AG10803 (cell line): ENCODE measurements at regions not wholly inside any gene's neighbourhood (a gene's known extent, or its start where the extent isn't known, plus 50 kb on each side); places are given as distances from the start of the nearest gene placed in this dataset.

Experiments
- DNase-seq: peaks from one replicate; pipeline ENCODE4 v3.0.0; 2010; ENCODE audit warnings: low read depth
- H3K4me3 ChIP-seq: 2 replicates; pipeline ENCODE4 v1.5.1; 2011; ENCODE audit warnings: mild to moderate bottlenecking, low read length, control low read depth
- TF ChIP-seq, protein P1 (sequence below): conservative IDR thresholded peaks from 2 replicates; pipeline ENCODE4 v1.5.1; 2011; ENCODE audit warnings: mild to moderate bottlenecking, low read length, control low read depth, inconsistent platforms

DNA sequence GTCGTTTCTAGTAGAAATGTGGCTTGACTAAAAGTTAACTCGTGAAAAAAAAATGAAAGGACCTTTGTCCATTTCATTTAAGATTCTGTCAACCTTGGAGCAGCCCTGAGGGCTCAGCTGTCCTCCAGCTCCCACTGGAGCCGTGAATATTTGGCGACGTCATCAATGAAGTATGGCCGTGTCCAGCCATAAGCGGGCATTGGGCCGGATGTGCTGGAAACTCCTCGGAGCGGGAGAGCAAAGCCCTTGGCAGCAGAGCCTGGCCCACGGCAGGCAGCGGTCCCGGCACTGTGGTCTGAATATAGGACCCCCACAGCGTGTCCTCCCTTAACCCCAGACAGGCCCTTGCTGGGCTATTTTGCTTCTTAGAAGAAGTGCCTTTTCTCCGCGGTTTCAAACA is 50.0 kb downstream of the JAKMIP3 start:
- DNase-seq, result peak; percentile 18
- TF ChIP-seq, protein P1, sequence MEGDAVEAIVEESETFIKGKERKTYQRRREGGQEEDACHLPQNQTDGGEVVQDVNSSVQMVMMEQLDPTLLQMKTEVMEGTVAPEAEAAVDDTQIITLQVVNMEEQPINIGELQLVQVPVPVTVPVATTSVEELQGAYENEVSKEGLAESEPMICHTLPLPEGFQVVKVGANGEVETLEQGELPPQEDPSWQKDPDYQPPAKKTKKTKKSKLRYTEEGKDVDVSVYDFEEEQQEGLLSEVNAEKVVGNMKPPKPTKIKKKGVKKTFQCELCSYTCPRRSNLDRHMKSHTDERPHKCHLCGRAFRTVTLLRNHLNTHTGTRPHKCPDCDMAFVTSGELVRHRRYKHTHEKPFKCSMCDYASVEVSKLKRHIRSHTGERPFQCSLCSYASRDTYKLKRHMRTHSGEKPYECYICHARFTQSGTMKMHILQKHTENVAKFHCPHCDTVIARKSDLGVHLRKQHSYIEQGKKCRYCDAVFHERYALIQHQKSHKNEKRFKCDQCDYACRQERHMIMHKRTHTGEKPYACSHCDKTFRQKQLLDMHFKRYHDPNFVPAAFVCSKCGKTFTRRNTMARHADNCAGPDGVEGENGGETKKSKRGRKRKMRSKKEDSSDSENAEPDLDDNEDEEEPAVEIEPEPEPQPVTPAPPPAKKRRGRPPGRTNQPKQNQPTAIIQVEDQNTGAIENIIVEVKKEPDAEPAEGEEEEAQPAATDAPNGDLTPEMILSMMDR, result no peak
- H3K4me3 ChIP-seq, result no peak overlapping the region

DNA sequence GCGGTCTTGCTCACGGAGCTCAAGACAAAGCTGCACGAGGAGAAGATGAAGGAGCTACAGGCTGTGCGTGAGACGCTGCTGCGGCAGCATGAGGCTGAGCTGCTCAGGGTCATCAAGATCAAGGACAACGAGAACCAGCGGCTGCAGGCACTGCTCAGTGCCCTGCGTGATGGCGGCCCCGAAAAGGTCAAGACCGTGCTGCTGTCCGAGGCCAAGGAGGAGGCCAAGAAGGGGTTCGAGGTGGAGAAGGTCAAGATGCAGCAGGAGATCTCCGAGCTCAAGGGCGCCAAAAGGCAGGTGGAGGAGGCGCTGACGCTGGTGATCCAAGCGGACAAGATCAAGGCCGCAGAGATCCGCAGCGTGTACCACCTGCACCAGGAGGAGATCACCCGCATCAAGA is 51.4 kb downstream of the JAKMIP3 start:
- TF ChIP-seq, protein P1, result no peak
- no peak overlapping the region for H3K4me3 ChIP-seq
- no peak for DNase-seq

DNA sequence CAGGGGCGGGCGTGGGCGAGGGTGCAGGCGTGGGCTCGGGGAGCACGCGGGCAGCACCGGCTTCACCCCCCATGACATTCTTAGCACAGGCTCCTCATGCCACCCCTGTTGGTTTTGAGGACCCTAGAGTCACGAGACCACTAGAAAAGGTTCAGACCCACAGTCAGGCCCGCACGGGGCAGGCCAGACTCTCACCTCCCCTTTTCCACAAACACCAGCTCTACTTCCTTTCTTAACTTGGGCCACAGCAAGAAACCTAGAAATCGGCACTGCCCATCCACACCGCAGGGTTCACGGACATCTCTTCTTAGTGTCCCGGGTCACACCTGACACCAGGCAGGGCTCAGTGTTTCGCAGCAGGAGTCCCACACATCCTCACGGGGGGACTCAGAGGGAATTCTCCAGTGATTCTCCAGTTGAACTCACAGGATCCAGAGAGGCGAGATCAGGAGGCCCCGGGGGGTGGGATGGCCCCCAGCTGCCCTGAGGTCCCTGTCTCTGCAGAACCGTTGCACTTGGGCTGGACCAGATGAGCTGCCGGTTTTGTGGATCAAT is 52.0 kb downstream of the JAKMIP3 start:
- no peak for DNase-seq
- H3K4me3 ChIP-seq, result no peak overlapping the region
- TF ChIP-seq, protein P1, result no peak

DNA sequence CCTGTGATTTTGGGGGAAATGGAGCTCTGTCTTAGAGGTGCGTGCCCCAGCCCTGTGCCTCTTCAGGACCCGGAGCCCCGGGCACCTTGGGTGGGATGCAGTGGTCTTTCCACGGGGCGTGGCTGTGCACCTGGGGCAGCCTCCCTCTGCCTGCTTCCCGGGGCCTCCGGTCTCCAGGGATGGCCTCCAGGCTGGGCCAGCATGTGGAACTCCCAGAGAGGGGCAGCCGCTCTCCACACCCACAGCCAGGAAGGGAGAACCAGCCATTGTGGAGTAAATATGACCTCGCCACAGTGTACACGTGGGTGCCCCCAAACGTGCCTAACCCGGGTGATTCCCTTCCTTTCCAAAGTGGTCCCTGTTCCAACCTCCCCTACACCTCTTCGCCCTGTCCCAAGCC is 52.6 kb downstream of the JAKMIP3 start:
- H3K4me3 ChIP-seq, result no peak overlapping the region
- DNase-seq, result no peak
- TF ChIP-seq, protein P1, result no peak

DNA sequence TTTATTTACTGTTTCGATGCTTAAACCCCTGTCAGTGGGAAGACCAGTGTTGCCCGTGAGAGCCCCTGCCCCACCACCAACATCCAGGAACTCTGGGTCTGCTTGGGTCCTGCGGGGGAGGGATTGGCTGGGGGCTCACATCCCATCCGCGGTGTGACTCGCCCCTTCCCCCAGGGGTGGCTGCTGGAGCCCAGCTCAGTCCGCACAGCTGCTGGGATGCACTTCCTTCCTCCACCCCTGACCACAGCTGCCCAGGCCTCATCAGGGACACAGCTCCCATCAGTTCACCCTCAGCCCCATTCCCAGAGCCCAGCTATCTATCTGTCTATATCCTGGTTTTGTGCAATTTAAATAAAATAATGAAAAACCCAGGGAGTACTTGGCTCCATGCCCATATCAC is 54.5 kb downstream of the JAKMIP3 start:
- DNase-seq, result no peak
- TF ChIP-seq, protein P1, result no peak
- no peak overlapping the region for H3K4me3 ChIP-seq

DNA sequence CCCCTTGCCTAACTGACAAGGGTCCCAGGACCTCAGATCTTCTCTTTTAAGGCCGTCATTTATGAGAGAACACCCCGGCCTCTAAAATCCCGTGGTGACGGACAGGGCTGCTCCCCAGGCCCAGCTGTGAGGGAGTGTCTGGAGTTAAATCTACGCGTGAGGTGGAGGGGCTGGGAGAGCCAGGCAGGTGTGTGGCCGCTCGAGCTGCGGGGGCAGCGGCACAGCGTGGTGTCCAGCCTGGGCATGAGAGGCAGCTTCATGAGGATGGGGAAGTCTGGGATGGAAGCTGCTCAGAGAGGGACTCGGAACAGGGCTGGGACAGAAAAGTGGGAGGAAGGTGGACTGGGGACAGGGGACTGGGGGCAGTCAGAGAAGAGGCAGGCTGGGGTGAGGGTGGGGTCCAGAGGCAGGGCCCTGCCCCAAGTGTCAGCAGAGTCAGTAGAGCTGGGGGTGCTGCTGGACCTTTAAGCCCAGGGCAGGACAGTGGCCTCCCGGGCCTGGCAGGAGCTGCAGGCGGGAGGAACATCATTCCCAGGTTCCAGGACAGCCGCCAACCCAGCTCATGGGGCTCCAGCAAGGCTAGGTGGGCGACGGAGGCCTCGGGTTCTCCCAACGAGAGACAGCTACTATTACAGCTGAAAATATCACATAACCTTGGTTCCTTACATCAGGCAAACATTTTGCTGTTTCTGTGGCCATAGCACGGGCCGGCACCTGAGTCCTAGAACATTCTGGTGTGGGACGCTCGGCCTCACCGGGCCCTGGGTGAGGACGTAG is 55.2 kb downstream of the JAKMIP3 start:
- H3K4me3 ChIP-seq, result no peak overlapping the region
- TF ChIP-seq, protein P1, result no peak
- no peak for DNase-seq

DNA sequence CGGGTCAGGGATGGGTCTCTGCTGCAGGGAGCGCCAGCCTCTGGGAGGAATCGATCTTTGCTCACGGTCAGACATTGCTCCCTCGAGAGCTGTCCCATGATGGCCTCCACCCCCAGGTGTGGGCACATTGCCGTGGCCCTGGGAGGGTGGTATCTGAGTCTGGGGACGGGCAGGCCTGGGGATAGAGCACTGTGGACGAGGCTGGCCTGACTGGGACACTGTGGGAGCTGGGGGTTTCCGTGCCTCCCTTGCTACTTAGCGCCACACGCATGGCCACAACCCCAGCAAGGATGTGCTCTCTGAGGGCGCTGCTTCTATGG is 55.7 kb downstream of the JAKMIP3 start:
- DNase-seq, result no peak
- H3K4me3 ChIP-seq, result no peak overlapping the region
- TF ChIP-seq, protein P1, result no peak
